NCI-H2029 (cell line): ENCODE measurements at regions not wholly inside any gene's neighbourhood (a gene's known extent, or its start where the extent isn't known, plus 50 kb on each side); places are given as distances from the start of the nearest gene placed in this dataset.
"Not testable (repeated sequence)": the region's sequence is repeated elsewhere in the genome, so short reads cannot be mapped to it uniquely, and the experiment has no call there.

Experiments used
- DNase-seq: peaks from one replicate; lab custom pipeline; 2025; lab: John Stamatoyannopoulos, UW

DNA sequence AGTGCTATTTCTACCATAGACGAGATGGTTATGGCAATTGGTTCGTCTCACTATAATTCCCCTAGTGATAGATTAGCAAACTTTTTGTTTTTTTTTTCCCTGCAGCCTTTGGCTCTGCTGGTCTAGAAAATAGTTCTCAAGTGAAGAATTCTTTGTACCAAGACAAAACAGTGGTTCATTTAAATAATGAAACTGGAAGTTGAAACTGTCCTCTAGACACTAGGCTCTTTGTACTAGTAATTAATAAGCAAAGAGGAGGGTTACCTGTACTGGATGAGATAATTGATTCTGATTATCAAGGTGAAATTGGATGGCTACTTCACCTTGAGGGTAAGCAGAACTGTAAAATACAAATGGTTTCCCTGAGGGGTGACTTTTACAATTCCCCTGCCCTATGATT, 156.9 kb upstream of the DCC start:
- DNase-seq = no peak

DNA sequence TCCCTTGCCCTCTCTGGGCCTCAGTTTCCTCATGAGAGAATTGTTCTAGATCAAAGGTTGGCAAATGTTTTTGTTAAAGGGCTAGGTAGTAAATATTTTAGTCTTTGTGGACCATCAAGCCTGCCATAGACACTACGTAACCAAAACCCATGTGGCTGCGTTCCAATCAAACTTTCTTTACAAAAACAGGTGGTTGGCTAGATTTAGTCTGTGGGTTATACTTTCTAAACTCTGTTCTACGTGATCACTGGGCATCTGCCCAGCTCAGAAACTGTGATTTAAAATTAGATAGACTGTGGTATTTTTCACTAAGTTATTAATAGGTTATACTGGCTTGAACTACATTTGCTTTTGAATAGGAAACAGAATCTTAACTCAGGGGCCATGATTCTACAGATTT, 149.8 kb upstream of the DCC start:
- no peak for DNase-seq

GRCh38 chr18:52190631-52191030, 149.4 kb upstream of the DCC start:
- DNase-seq = no peak

DNA sequence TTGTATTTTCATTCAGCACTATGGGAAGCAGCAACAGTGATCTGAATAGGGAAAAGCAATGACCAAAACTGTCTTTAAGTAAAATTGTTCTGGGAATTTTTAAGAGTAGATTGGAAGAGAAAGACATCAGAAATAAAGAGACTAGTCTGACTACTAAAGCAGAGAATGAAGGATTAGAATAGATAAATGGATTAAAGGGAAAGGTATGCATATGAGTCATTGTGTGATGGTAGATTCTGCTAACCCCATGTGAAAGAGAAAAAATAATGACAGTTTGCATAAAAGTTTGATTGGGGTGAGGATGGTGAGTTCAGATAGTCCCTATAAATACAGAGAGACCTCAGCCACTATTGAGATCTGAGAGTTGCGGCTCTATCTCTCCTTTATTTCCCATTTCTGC, 139.6 kb upstream of the DCC start:
- DNase-seq = no peak

GRCh38 chr18:52200921-52201663, 138.9 kb upstream of the DCC start:
- no peak for DNase-seq

- DNase-seq = no peak
Measured at GRCh38 chr18:52208646-52209045, 131.4 kb upstream of the DCC start.

DNA sequence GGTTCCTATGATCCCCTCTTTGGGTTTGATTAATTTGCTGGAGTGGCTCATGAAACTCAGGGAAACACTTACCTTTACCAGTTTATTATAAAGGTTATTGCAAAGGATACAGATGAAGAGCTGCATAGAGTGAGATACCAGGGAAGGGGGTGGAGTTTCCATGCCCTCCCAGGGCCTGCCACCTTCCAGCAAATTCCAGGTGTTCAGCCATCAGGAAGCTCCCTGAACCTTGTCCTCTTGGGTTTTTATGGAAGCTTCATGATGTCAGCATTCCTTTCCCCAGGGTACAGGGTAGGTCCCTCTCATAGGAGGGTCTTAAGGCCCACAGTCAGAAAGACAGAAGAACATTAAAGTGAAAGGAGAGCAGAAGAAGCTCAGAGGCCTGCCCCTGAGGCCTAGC, 123.9 kb upstream of the DCC start:
- DNase-seq = no peak

GRCh38 chr18:52216666-52217065, 123.3 kb upstream of the DCC start:
- no peak for DNase-seq

DNA sequence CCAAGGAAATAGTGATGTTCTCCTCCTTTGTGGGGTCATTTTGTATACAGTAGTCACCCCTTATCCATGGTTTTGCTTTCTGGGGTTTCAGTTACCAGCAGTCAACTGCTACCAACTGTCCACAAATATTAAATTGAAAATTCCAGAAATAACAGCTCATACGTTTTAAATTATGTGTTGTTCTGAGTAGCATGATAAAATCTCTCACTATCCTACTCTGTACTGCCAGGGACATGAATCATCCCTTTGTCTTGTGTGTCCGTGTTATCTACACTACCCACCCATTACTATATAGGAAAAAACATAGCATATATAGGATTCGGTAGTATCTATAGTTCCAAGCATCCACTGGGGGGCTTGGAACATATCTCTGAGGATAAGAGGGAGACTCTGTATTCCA, 120.9 kb upstream of the DCC start:
- DNase-seq = no peak

DNA sequence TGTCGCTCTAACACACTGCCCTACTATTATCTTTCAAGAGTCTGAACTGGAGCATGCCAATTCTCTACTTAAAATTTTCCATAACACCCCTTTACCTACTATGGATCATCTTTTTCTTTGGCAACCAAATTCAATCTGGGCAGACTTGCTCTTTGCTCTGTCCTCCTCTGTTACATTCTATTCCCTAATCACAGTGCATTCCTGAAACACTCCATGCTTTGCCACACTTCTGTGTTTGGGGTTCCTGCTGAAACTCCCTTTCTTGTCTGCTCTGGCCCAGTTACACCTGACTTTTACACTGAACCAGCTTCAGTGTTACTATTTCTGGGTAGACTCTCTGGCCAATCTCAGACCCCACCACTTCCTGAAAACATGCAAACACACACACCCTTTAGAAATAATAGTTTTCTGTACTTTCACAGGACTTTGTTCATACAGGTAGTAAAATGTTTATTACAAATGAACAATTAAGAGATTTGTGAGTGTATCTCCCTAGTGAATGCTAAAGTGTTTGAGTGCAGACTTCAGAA, 119.9 kb upstream of the DCC start:
- DNase-seq = no peak

DNA sequence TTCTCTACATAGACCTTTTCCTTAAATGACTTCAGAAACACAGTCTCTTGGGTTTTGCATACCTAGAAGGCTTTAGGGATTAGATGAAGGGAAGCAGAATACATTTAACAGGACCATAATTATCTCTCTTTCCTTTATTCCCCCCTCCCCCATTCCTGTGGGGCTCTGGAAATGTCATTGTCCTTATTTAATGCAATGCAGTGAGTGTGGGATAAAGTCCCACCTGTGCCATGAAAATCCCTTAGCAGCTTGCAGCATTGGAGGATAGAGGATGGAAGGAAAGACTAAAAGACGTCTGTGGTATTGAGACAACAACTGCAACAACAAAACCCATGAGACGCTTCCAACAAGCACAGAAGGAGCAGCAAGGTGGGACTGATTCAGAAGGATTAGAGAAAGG, 117.8 kb upstream of the DCC start:
- DNase-seq = no peak

DNA sequence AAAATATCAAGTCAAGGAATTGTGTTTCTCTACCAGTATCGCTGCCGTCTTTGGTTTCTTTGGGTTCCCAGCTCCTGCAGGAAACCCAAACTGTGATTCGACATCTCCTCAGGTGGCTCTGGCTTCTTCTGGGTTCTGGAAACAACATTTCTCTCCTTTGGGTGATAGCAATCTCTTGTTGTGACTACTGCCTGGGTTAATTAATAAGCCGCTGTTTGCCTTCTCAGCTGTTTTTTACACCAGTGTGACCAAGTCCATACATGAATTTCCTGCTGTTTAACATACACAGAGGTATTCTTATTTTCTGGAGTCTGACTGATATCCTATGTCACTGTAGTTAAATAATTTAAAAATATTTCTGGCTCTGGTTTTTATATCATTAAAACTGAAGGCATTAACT, 112.5 kb upstream of the DCC start:
- no peak for DNase-seq

DNA sequence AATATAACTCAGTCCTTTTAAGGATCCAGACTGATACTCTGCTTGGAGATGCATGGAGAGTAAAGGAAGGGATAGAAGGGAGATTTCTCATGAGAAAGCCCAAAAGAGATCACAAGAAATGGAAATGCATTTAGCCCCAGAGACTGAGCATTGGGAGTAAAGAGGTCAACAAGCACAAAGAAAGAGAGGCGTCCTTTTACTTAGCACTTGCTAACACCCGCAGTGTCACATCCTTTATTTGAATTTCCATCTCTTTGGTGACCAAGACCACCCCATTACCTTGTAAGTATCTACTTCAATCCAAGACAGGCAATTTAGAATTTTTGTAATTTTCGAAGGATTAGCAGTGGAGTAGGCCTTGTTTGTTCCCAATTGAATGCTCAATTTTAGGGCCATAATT, 111.8 kb upstream of the DCC start:
- DNase-seq = no peak

- DNase-seq = no peak
Measured at GRCh38 chr18:52236131-52236530, 103.9 kb upstream of the DCC start.

GRCh38 chr18:52237551-52237950, 102.4 kb upstream of the DCC start:
- DNase-seq = no peak

DNA sequence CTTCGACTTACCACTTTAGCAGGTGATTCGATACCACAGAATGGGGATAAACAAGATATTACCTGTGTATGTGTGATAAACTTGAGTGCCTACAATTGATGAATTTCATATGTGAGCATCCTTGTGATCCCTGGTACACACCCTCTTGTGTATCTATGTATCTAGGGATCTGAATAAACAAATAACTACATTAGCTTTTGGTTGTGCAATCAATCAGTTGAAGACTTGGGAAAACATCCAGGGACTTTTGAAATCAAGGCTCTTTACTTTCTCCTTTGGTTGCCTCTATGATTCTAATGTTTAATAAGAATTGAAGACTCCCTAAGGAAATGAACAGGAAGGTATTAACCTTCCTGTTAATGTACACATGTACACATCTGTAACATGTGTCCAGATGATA, 97.3 kb upstream of the DCC start:
- no peak for DNase-seq

GRCh38 chr18:52244658-52245057, 95.3 kb upstream of the DCC start:
- no peak for DNase-seq

DNA sequence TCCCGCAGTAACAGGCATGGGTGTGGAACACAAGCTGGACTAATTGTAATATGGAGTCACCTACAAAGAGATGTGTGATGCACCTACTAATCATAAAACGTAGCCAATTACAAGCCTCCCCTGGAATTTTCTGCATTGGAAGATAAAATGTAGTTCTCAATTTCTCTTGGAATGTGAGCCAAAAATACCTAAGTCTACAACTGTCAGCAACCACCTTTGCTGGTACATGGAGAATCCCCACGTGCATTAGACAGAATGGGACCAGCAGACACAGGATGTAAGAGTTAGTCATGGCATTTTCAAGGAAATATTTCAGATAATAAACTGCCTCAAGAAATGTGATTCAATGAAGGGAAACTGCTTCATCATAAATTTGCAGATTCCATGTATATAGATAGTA, 85.6 kb upstream of the DCC start:
- DNase-seq = no peak

- DNase-seq = not testable (repeated sequence)
Measured at GRCh38 chr18:52257417-52257816, 82.6 kb upstream of the DCC start.

DNA sequence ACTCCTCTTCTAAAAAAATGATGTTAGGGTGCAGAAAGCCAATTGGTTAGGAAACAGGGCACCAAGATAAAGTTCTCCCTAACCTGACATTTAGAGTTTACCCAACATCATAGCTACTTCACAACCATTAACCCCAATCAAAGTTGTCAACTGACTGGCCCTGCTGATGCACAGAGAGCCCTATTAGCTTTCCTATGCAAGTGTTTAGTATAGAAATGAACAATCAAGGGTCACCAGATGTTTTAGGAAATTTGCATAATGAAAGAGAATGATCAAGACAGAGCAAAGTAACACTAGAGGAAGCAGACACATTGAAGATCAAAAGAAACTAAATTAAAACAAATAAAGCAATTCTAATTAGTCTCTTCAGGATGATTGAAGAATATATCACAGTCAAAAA, 64.2 kb upstream of the DCC start:
- DNase-seq = no peak

- DNase-seq = no peak
Measured at GRCh38 chr18:52277785-52278184, 62.2 kb upstream of the DCC start.

GRCh38 chr18:52278191-52278590, 61.8 kb upstream of the DCC start:
- DNase-seq = no peak

DNA sequence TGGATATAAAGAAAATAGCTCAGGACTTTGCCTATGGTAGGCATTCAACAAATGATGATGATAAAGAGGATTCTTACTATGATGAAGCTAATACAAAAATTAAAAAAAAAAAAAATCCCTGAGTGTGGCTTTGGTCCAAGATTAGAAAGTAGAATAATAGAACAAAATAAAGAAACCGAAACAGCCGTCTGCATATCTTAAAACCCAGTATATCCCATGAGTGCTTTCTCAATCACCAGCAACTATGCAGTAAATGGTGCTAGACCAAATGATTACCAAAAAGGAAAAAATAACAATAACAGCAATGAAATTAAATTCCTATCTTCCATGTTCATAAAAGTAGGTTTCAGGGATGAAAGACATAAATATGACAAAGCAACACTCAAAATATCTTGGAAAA, 59.3 kb upstream of the DCC start:
- DNase-seq = no peak

GRCh38 chr18:52283927-52284326, 56.1 kb upstream of the DCC start:
- no peak for DNase-seq
